Globus pallidus (tissue), 1 donor: ENCODE measurements at regions not wholly inside any gene's neighbourhood (a gene's known extent, or its start where the extent isn't known, plus 50 kb on each side); places are given as distances from the start of the nearest gene placed in this dataset.

Source experiments
- DNase-seq: peaks from one replicate; pipeline ENCODE4 v3.0.0-alpha.2; 2015; ENCODE audit warnings: low spot score

DNA sequence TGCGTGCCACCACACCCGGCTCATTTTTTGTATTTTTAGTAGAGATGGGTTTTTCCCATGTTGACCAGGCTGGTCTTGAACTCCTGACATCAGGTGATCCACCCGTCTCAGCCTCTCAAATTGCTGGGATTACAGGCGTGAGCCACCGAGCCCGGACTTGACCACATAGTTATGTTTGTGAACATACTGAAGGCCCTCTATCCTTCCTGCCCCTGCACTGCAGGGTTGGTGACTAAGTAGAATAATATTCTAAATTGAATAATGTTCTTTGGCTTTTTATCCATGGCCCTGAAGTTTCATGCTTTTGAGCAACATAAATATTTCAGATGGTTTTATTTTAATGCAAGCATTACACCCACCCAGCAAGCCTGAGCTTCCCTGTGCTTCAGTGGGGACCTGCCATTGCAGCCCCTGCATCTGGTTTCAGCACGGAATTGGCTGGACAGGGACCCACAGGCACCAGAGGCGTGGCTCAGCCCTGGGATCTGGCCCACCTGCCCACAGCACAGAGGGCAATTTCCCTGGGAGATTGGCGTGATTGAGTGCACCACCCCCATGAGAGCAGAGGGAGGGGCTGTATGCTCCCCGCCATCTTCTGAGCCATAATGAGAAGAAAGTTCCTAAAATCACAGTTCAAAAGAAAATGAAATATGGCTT, 460.5 kb downstream of the BRD1 start:
- no peak for DNase-seq

DNA sequence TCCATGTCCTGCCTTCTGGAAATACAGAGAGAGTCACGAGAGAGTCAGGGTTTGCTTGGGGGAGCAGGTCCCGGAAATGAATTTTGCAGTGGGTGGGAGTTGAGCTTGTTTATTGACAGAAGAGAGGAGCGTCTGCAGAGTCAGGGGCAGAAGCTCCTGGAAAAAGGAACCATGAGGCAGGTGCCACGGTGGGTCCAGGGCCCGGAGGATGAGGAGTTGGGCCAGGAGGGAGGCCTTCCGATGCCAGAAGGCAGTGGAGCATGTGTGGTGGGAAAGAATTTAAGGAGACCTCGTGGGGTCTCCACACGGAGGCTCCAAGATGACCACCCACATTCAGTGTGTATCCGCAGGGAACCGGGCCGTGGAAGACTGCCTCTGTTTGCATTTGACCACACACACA, 461.2 kb downstream of the BRD1 start:
- no peak for DNase-seq

DNA sequence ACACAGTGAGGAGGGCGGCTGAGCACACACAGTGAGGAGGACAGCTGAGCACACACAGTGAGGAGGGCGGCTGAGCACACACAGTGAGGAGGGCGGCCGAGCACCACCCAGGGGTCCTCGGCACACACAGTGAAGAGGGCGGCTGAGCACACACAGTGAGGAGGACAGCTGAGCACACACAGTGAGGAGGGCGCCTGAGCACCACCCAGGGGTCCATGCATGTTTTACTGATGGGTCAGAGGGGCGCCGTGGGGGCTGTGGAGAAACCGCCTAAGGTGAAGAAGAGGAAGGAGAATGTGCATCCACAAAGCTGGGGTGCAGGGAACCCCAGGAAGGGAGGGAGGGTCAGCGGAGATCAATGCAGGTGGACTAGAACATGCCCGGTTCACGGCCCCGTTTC, 461.8 kb downstream of the BRD1 start:
- no peak for DNase-seq

- no peak for DNase-seq
Measured at GRCh38 chr22:49365191-49365837, 462.4 kb downstream of the BRD1 start.

GRCh38 chr22:49364398-49364797, 463.3 kb downstream of the BRD1 start:
- DNase-seq, result no peak

- no peak for DNase-seq
Measured at GRCh38 chr22:49363526-49364230, 464.0 kb downstream of the BRD1 start.

DNA sequence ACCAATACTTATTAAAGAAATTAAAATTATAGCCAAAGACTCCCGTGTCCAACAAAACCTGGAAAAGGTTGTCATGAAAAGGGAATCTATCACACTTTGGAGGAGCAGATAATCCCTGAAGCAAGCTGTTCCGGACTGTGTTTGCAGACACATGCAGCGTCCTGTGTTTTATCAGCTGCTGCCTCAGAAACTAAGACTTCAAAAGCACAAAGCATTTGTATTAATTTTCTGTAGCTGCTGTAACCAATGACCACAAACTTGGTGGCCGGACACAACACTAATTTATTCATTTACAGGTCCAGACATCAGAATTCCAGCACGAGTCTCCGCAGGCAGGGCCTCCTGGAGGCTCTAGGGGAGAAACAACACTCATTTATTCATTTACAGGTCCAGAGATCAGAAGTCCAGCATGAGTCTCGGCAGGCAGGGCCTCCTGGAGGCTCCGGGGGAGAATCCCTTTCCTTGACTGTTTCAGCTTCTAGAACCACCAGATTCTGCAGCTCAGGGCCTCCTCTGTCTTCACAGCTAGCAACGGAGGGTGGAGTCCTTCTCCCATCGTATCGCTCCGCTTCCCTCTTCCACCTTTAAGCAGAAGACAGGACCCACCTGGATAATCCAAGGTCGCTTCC, 465.3 kb downstream of the BRD1 start:
- DNase-seq, result no peak

GRCh38 chr22:49361164-49361563, 466.5 kb downstream of the BRD1 start:
- no peak for DNase-seq

GRCh38 chr22:49360746-49361145, 466.9 kb downstream of the BRD1 start:
- no peak for DNase-seq

DNA sequence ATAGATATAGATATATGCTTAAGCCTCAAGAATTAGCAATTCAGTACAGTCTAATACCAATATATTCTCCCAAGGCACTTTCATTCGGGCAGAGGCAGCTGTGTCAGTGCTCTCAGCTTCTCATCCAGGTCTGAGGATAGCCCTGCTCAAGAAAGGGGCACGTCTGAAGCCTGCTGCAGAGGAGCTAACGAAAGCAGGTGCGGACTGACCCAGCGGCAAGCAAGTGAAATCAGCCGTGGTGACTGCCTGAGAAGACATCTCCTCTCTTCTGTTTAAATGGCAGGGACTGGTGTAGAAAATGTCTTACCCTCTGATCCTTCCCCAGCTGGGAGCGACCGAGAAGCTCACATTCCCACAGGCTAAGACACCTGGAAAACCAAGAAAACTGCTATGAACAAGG, 468.6 kb downstream of the BRD1 start:
- DNase-seq, result no peak

DNA sequence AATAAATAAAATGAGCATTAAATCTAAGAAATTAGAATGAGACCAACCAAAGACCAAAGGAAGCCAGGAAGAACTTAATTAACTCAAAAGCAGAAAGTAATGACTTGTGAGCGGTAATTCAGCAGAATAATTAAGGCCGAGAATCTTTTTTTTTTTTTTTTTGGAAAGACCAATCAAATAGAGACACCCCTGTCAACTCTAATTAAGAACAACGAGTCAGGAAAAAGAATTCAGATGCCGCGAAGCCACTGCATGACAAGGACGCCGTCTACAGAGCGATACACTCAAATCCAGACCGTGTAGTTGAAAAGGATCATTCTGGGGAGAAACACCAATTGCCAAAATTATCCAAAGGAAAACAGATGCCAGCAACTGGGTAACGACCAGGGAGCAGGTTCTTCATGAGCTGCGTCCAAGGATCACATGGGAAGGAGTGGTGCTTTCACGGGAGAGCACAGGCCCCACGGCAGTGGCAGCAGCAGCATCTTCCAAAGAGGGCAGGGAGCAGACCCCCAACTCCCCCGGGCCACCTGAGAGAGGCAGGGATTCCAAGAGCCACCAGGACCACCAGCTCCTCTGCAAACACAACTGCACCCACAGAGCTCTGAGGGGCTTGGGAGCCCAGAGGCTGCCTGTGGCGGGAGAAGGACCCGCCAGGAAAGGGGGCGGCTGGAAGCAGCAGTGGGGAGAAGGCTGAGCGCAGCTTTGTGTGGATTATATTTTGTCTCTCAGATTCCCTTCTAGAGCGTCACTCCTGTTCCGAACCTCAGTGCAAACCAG, 469.8 kb downstream of the BRD1 start:
- DNase-seq, result no peak

DNA sequence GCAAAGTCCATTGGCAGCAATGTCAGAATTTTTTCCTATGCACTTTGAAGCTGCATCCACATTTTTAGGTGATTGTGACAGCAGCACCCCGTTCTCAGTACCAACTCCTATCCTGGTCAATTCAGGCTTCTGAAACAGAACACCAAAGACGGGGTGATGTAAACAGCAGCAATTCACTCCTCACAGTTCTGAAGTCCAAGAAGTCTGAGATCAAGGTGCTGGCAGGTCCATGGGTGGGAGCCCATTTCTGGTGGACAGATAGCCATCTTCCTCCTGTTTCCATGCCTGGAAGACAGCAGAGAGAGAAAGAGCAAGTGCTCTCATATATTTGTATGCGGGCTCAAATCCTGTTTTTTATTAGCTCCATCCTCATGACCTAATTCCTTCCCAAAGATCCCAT, 471.2 kb downstream of the BRD1 start:
- DNase-seq, result no peak

DNA sequence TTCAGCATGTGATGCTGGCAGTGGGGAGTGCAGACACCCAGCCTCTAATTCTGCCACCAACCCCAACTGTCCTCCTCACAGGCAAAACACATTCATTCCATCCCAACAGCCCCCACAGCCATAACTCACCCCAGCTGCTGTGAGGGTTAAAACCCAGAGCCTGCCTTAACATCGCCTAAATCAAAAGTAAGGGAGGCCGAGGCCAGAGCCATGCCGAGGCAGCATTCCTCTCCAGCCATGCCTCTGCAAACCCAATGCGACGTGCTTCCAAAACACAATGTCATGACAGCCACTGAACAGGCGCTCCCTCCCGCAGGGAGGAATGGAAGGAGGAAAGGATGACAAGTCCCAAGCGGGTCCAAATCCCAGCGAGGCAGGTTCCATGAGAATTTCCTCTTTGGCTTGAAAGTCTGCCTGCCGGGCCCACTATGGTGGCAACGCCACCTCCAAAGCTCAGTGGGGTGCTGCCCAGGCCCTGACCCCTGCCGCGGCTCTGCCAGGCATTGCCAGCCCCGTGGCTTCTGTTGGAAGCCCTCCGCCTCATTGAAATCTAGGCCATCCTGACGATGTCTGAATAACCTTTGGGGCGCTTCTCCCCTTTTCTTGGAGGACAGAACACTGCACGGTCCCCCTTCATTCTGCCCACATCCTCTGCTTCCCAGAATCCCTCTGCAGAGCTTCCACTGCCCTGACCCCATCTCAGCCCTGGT, 472.3 kb downstream of the BRD1 start:
- DNase-seq, result no peak

- no peak for DNase-seq
Measured at GRCh38 chr22:49354516-49355210, 473.0 kb downstream of the BRD1 start.

- DNase-seq, result no peak
Measured at GRCh38 chr22:49353235-49353634, 474.4 kb downstream of the BRD1 start.

GRCh38 chr22:49352361-49353169, 475.1 kb downstream of the BRD1 start:
- no peak for DNase-seq

DNA sequence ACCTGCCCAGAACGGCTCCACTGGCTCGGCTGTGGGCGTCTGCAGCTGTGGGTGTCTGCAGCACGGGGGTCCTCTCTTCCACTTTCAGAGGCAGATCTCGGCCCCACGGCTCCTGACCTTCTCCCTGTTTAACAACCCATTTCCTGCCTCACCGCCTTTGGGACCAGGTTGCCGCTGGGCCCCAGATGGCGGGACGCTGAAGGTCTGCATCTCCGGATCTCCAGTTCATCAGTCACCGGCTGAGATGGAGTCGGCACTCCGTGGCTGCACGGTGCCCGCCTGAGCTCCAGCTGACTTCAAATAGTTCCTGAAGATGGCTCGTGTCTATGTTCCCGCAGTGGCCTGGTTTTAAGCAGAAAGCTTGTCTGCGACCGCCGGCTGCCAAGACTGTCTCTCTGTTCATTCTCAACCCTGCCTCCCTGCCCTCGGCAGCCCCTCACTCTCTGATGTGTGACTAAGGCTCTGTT, 475.9 kb downstream of the BRD1 start:
- no peak for DNase-seq

GRCh38 chr22:49350441-49351121, 477.1 kb downstream of the BRD1 start:
- DNase-seq, result no peak

DNA sequence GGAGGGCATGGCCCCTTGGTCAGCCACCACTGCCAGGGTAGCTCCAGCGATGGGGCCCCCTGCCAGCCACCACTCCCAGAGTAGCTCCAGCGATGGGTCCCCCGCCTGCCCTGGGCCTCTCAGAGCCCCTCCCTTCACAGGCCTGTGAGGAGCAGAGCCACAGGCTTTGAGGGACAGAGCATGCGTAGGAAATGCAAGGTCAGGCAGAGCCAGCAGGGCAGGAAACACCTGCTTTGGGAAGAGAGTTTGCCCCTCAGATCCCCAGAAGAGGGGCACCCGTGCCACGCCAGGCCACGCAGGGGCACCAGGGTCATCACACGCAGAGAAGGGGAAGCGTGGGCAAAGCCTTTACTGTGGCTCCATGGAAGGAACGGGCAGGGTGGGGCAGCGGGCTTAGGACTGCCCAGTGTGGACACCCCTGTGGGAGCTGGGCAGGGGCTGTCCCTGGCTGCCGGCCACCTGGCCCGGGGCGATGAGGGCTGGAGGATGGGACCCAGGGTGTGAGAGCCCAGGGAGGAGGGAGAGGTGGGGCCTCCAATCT, 477.8 kb downstream of the BRD1 start:
- DNase-seq, result no peak
